IPS-NIHi11 (cell line): ENCODE measurements at regions not wholly inside any gene's neighbourhood (a gene's known extent, or its start where the extent isn't known, plus 50 kb on each side); places are given as distances from the start of the nearest gene placed in this dataset.
"Not testable (repeated sequence)": the region's sequence is repeated elsewhere in the genome, so short reads cannot be mapped to it uniquely, and the experiment has no call there.

ENCODE experiments used
- DNase-seq: peaks from one replicate; pipeline ENCODE4 v3.0.0; 2012; ENCODE audit warnings: mixed read lengths, low spot score

- no peak for DNase-seq
Observed at GRCh38 chr12:105457026-105457425, 126.5 kb downstream of the C12orf75 start.

GRCh38 chr12:105459760-105460330 lies 129.4 kb downstream of the C12orf75 start:
- DNase-seq = no peak

- DNase-seq = no peak
Observed at GRCh38 chr12:105461271-105461943, 130.9 kb downstream of the C12orf75 start.

GRCh38 chr12:105461944-105462762 lies 131.7 kb downstream of the C12orf75 start:
- no peak for DNase-seq

GRCh38 chr12:105462831-105463230 lies 132.3 kb downstream of the C12orf75 start:
- DNase-seq = no peak

- no peak for DNase-seq
Observed at GRCh38 chr12:105464406-105464805, 133.9 kb downstream of the C12orf75 start.

GRCh38 chr12:105466231-105466900 lies 135.9 kb downstream of the C12orf75 start:
- DNase-seq = no peak

GRCh38 chr12:105466901-105467598 lies 136.6 kb downstream of the C12orf75 start:
- no peak for DNase-seq

GRCh38 chr12:105467710-105468366 lies 137.3 kb downstream of the C12orf75 start:
- DNase-seq = no peak

- DNase-seq = no peak
Observed at GRCh38 chr12:105468464-105468863, 138.0 kb downstream of the C12orf75 start.

GRCh38 chr12:105469211-105469610 lies 138.7 kb downstream of the C12orf75 start:
- DNase-seq = no peak

- DNase-seq = no peak
Observed at GRCh38 chr12:105469701-105470100, 139.2 kb downstream of the C12orf75 start.

GRCh38 chr12:105470102-105470501 lies 139.6 kb downstream of the C12orf75 start:
- no peak for DNase-seq

- DNase-seq = no peak
Observed at GRCh38 chr12:105470601-105471000, 140.1 kb downstream of the C12orf75 start.

GRCh38 chr12:105474672-105475071 lies 144.2 kb downstream of the C12orf75 start:
- DNase-seq = no peak

- no peak for DNase-seq
Observed at GRCh38 chr12:105476616-105477015, 146.1 kb downstream of the C12orf75 start.

GRCh38 chr12:105477873-105478272 lies 147.4 kb downstream of the C12orf75 start:
- no peak for DNase-seq

- not testable (repeated sequence) for DNase-seq
Observed at GRCh38 chr12:105478788-105479187, 148.3 kb downstream of the C12orf75 start.

GRCh38 chr12:105479710-105480109 lies 149.2 kb downstream of the C12orf75 start:
- no peak for DNase-seq

- no peak for DNase-seq
Observed at GRCh38 chr12:105480162-105480561, 149.7 kb downstream of the C12orf75 start.
